ENCODE measurements at regions not wholly inside any gene's neighbourhood (a gene's known extent, or its start where the extent isn't known, plus 50 kb on each side); places are given as distances from the start of the nearest gene placed in this dataset.

- TF ChIP-seq POLR2A (IDR thresholded peaks at IDR 0.05; ENCODE audit: low read depth, low read length) (no peak), CTCF (conservative IDR thresholded peaks at IDR 0.05; ENCODE audit: low read depth, low read length) (no peak)
Measured at GRCh38 chr1:239823852-239824251, 267.8 kb upstream of the FMN2 start.

Measured in IMR-90 (cell line).